ENCODE measurements at regions not wholly inside any gene's neighbourhood (a gene's known extent, or its start where the extent isn't known, plus 50 kb on each side); places are given as distances from the start of the nearest gene placed in this dataset.
"Not testable (repeated sequence)": the region's sequence is repeated elsewhere in the genome, so short reads cannot be mapped to it uniquely, and the experiment has no call there.

- DNase-seq: not testable (repeated sequence)
These were observed 549.4 kb downstream of the TRAM1L1 start for GRCh38 chr4:116536024-116536423.

- DNase-seq: no peak
These were observed 553.5 kb downstream of the TRAM1L1 start for GRCh38 chr4:116531870-116532269.

- DNase-seq: no peak
These were observed 554.4 kb downstream of the TRAM1L1 start for GRCh38 chr4:116531026-116531425.

GRCh38 chr4:116530048-116530447 is 555.3 kb downstream of the TRAM1L1 start:
- no peak for DNase-seq

- no peak for DNase-seq
These were observed 556.2 kb downstream of the TRAM1L1 start for GRCh38 chr4:116529129-116529528.

- no peak for DNase-seq
These were observed 562.5 kb downstream of the TRAM1L1 start for GRCh38 chr4:116522922-116523321.

GRCh38 chr4:116520886-116521285 is 564.5 kb downstream of the TRAM1L1 start:
- no peak for DNase-seq

- no peak for DNase-seq
These were observed 568.7 kb downstream of the TRAM1L1 start for GRCh38 chr4:116516711-116517110.

- DNase-seq: no peak
These were observed 569.4 kb downstream of the TRAM1L1 start for GRCh38 chr4:116515959-116516358.

- no peak for DNase-seq
These were observed 572.8 kb downstream of the TRAM1L1 start for GRCh38 chr4:116512552-116512951.

GRCh38 chr4:116501954-116502353 is 583.4 kb downstream of the TRAM1L1 start:
- DNase-seq: no peak

GRCh38 chr4:116500225-116500624 is 585.2 kb downstream of the TRAM1L1 start:
- DNase-seq: no peak

GRCh38 chr4:116489739-116490138 is 595.6 kb downstream of the TRAM1L1 start:
- DNase-seq: no peak

- DNase-seq: no peak
These were observed 599.0 kb downstream of the TRAM1L1 start for GRCh38 chr4:116486401-116486800.

- no peak for DNase-seq
These were observed 604.8 kb downstream of the TRAM1L1 start for GRCh38 chr4:116480546-116480945.

GRCh38 chr4:116478343-116478742 is 607.0 kb downstream of the TRAM1L1 start:
- DNase-seq: no peak

- no peak for DNase-seq
These were observed 615.8 kb downstream of the TRAM1L1 start for GRCh38 chr4:116469582-116469981.

GRCh38 chr4:116453127-116453526 is 632.2 kb downstream of the TRAM1L1 start:
- DNase-seq: no peak

- DNase-seq: no peak
These were observed 635.6 kb downstream of the TRAM1L1 start for GRCh38 chr4:116449764-116450163.

GRCh38 chr4:116444117-116444516 is 641.3 kb downstream of the TRAM1L1 start:
- no peak for DNase-seq

GRCh38 chr4:116438981-116439729 is 646.2 kb downstream of the TRAM1L1 start:
- no peak for DNase-seq

- no peak for DNase-seq
These were observed 647.0 kb downstream of the TRAM1L1 start for GRCh38 chr4:116438417-116438816.

- no peak for DNase-seq
These were observed 657.7 kb downstream of the TRAM1L1 start for GRCh38 chr4:116427666-116428065.

GRCh38 chr4:116413222-116413621 is 672.2 kb downstream of the TRAM1L1 start:
- DNase-seq: no peak

- DNase-seq: no peak
These were observed 684.1 kb downstream of the TRAM1L1 start for GRCh38 chr4:116401293-116401692.
